Activated CD4-positive, alpha-beta T cell treated with anti-CD3 and anti-CD28 coated beads, Interleukin-2, amount 50 U/mL, for 1 hour (primary cell): ENCODE measurements at regions not wholly inside any gene's neighbourhood (a gene's known extent, or its start where the extent isn't known, plus 50 kb on each side); places are given as distances from the start of the nearest gene placed in this dataset.

ENCODE experiments used
- DNase-seq: peaks from one replicate; pipeline ENCODE4 v3.0.0-alpha.2; 2020

- DNase-seq, result no peak
Observed at GRCh38 chr9:7387840-7388239, 411.7 kb downstream of the DMAC1 start.

GRCh38 chr9:7382304-7382703 lies 417.3 kb downstream of the DMAC1 start:
- DNase-seq, result no peak

DNA sequence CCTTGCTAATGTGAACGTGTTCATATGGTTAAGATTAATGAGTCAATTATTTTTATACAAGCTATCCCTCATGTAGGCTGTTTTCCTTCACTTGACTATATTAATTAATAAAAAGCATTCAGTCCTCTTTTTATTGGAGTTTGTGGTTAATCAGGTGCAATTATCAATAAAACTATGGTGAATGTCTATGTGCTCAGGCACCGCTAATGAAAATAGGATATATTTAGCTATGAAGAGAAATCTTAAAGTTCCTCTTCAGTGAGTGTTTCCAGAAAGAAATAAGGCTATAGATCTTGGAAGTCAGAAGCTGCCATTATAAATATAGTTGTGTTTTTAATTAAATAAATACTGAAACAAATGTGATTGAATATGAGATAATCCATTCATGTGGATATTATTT lies 422.1 kb downstream of the DMAC1 start:
- no peak for DNase-seq

- no peak for DNase-seq
Observed at GRCh38 chr9:7376833-7377232, 422.7 kb downstream of the DMAC1 start.

DNA sequence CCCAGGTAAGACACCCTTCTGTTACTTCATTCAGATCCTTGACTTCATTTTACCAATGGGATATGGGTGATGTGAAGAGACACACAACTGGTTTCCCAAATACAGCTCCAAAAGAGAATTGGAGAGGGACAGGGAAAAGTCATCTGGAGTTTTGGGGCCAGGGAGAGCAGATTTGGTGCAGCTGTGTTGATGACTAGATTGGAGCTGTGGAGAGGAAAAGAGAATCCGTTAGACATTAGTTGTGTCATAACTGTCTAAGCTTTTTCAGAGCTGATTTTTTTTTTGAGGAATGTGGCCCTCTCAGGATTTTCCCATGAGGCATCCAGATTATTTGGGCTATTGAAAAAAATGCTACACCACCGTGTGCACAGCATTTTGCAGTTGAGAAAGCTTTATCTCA lies 423.4 kb downstream of the DMAC1 start:
- DNase-seq, result no peak

DNA sequence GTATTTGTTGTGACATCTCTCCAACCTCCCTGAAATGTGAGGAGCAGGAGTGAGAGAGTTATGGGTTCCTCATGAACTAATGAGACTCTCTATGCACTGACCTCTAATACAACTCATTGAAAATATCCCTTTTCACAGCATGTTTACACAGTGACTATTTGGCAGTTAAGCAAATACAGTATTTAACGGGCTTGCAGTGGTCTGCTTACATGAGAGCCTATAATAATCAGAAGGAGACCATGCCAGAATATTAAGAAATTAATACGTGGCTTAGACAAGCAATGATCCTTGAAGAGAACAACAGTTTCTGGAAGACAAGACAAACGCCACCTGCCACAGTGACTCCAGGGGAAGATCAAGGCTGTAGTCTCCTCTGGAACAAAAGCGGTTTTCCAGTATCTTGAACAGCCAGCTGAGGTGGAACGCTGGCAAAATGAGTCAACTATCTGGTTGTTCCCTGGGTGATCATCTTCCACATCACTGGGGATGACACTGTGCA lies 424.5 kb downstream of the DMAC1 start:
- DNase-seq, result no peak

- DNase-seq, result no peak
Observed at GRCh38 chr9:7370988-7371387, 428.6 kb downstream of the DMAC1 start.

GRCh38 chr9:7370381-7370780 lies 429.2 kb downstream of the DMAC1 start:
- DNase-seq, result no peak

- DNase-seq, result no peak
Observed at GRCh38 chr9:7369384-7369821, 430.2 kb downstream of the DMAC1 start.

DNA sequence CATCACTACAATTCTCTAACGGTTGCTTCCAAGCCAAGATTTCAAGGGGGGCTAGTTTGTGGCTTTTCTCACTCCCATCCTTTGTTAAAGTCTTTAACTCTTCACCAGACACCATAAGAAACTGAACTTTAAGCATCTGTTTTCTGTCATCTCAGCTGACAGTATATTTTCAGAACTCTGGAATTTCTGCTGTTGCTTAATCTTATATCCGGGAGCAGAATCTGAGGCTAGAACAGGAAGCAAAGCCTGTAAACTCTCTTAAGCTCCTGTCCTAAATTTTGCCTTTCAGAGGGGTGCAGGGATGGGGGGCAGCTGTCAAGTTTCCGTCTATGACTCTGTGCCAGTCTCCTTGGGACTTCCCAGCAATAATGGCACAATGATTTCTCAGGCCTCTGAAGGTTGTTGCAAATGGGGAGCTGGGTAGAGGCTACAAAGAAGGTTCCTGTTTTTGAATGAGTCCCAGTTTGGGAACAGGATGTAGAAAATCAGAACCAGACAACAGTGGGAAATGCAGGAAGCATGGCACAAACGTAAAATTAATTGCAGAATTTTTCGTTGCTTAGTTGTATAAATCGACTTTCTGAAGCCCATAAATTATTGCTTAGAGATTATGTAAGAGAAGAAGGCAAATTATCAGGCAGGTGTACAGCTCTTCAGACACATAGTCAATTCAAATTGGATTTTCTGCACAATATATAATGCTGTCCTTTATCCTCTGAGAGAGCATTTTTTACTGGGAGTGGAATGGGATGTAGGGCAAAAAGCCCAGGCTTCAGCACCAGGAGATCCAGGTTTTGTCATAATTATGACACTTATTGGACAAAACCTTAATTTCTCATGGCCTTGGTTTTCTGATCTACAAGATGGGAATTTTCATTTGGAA lies 430.9 kb downstream of the DMAC1 start:
- no peak for DNase-seq

DNA sequence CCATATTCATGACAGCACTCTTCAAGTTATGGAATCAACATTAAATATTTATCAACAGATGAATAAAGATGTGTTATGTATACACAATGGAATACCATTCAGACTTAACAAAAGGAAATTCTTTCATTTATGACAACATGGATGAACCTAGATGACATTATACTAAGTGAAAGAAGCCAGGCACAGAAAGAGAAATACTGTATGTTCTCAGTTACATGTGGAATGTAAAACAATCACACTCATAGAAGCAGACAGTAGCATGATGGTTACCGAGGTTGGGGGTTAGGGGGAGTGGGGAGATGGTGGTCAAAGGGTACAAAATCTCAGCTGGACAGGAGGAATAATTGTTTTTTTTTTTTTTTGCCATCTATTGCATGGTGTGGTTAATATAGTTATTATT lies 431.9 kb downstream of the DMAC1 start:
- no peak for DNase-seq

DNA sequence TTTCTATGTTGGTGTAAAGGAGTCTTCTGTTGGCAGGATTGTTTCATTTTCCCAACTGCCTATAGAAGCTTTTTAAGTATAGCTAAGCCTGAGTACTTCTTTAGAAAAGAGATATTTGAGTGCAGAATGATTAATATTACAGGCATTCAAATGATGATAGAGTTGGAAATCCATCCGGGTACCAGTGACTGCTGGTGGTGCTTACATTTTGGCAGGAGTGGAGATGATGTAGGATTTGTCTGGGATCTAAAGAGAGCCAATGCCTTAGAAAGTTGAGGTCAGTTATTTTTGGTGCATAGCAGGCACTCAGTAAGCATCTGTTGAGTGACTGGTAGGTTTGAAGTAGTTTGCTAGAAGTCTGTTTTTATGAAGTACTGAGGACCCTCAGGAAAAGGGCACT lies 433.5 kb downstream of the DMAC1 start:
- no peak for DNase-seq

GRCh38 chr9:7363777-7364477 lies 435.7 kb downstream of the DMAC1 start:
- DNase-seq, result no peak

DNA sequence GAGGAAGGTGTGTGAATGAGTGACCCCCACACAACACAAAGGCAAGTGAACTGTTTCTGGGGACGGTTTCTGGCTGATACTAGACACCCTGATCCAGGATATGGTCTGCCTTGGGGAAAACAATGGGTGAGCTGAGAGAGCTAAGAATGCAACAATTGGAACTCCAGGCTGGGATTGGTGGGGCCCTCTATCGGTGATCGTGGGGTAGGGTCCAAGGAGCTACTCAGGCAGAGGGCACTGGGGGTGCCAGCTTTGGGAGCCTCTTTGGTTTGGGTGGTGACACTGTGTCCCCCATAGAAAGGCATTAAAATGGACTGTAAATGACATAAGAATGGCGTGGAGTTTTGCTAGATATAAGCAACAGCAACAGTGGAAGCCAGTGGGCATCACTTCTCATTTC lies 439.1 kb downstream of the DMAC1 start:
- DNase-seq, result no peak

- no peak for DNase-seq
Observed at GRCh38 chr9:7358876-7359275, 440.7 kb downstream of the DMAC1 start.

GRCh38 chr9:7354704-7355103 lies 444.9 kb downstream of the DMAC1 start:
- DNase-seq, result no peak

DNA sequence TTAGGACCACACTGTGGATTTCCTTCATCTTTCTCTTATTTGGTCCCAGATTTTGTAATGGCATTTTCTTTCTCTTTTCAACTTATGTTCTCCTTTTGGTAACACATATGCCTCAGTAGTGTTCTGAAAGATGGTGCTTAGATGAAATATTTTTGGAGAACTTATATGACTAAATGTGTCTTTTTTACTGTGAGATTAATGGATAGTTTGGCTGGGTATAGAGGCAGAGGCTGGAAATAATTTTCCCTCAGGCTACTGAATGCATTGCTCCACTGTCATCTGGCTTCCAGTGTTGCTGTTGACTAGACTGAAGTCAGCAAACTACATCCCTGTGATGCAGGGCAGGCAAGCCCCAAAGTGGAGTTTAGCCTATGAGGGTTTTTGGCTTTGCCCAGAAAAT lies 450.9 kb downstream of the DMAC1 start:
- DNase-seq, result no peak

DNA sequence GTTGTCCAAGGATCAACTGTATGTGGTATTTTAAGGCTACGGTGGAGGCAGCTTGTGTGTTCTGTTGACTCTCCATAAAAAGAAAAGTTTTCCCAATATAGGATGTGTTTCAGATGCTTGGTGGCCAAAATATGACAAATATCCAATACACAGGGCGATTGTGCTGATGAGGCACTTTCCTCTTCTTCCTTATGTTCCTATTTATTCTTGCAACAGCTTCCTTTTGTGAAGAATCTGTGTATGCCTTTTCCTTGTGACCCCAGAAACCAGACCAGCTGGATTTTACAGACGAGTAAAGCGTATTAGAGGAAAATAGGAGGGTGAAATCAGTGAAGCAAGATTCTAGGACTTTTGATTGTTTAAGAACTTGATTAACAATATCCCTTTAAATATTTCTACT lies 452.0 kb downstream of the DMAC1 start:
- DNase-seq, result no peak

DNA sequence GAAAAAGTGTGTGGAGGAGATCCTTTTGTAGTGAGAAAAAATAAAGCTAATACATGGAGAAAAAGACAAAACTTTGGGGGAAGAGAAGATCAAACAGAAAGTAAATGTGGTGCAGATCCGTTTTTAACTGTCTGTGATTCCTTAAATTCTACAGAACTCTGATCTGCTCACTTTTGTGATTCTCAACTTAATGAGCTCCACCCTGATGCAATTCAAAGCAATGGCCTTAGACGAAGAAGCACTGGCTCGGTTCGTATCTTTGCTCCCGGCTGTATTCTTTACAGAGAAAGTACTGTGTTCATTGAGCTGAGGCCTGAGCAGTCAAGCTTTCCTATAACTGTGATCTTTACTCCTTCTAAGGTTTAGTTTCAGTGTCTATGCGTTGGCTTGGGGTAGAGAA lies 453.4 kb downstream of the DMAC1 start:
- DNase-seq, result no peak

DNA sequence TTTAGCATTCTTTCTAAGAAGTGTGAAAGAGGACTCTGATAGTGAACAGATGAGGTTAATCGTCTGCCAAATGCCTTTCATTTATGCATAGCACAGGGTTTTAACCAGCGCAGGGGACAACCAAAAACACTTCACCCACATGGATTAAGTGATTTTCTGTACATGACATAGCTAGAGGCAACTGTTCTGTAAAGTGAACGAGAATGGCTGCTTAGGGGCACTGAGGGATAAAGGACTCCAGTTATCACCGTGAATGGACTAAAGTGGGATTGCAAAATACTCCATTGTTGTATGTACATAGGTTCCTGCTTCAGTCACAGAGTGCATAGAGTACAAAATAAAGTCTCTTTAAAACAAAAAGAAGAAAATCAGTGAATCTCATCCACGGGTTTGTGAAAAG lies 456.8 kb downstream of the DMAC1 start:
- DNase-seq, result no peak

DNA sequence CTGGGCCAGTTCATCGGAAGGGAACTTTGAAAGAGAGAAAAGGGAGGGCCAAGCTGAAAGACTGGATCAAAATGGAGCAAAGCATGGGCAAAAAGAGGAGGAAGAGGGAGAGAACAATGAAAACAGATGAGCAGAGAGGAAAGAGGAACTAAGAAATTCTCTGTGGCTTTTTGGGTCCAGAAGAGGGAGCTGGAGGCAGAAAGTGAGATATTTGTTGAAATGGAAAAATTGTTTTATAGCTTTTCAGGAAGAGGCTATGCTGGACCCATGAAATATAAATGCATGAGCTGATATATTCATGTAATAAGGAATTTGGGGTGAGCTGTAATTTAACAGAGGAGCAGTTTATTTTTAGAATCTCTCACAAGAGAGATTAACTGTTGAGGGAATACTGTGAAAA lies 457.3 kb downstream of the DMAC1 start:
- no peak for DNase-seq

GRCh38 chr9:7341571-7341970 lies 458.0 kb downstream of the DMAC1 start:
- DNase-seq, result no peak

GRCh38 chr9:7340451-7340850 lies 459.1 kb downstream of the DMAC1 start:
- no peak for DNase-seq

DNA sequence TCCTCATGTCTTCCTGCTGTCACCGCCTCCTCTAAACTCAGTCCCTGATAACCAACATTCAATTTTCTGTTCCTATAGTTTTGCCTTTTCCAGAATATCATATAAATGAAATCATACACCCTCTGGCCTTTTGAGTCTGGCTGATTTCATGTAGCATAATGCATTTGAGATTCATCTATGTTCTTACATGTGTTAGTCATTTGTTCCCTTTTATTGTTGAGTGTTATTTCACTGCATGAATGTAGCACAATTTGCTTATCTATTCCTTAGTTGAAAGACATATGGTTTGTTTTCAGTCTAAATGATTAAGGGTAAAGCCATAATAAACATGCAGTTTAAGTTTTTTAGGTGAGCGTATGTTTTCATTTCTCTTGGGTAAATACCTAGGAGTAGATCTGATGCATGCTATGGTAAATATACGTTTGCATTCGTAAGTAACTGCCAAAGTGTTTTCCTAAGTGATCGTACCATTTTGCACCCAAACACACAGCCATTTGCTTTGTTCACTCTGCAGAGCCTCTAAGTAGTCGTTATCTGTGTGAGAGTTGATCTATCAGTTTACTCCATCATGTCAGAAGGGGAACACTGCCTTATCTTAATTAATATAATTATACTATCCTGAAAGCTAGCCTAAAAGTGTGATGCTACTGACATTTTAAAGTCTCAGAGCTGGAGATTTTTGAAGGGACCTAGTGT lies 460.8 kb downstream of the DMAC1 start:
- no peak for DNase-seq
